T-helper 2 cell (primary cell): ENCODE measurements at regions not wholly inside any gene's neighbourhood (a gene's known extent, or its start where the extent isn't known, plus 50 kb on each side); places are given as distances from the start of the nearest gene placed in this dataset.
"Not testable (repeated sequence)": the region's sequence is repeated elsewhere in the genome, so short reads cannot be mapped to it uniquely, and the experiment has no call there.

ENCODE experiments used
- DNase-seq, 5 experiments: peaks; one replicate each; pipeline versions ENCODE4 v3.0.0 to v3.0.0-alpha.2; 2012 to 2022

- DNase-seq = peak in 3 of 5 experiments; percentile 14 to 66 (median 21)
Observed at GRCh38 chr6:6724539-6725467, 136.3 kb downstream of the LY86 start.

- no peak for DNase-seq
Observed at GRCh38 chr6:6725468-6726209, 137.1 kb downstream of the LY86 start.

GRCh38 chr6:6728169-6728941 lies 139.8 kb downstream of the LY86 start:
- DNase-seq = no peak

- no peak for DNase-seq
Observed at GRCh38 chr6:6729971-6730370, 141.5 kb downstream of the LY86 start.

GRCh38 chr6:6730831-6731230 lies 142.3 kb downstream of the LY86 start:
- DNase-seq = no peak

- DNase-seq = no peak
Observed at GRCh38 chr6:6734479-6735465, 146.3 kb downstream of the LY86 start.

- no peak for DNase-seq
Observed at GRCh38 chr6:6736791-6737654, 148.5 kb downstream of the LY86 start.

GRCh38 chr6:6737671-6738070 lies 149.2 kb downstream of the LY86 start:
- DNase-seq = no peak

- DNase-seq = no peak
Observed at GRCh38 chr6:6738108-6738507, 149.6 kb downstream of the LY86 start.

- DNase-seq = no peak
Observed at GRCh38 chr6:6738922-6739716, 150.6 kb downstream of the LY86 start.

- no peak for DNase-seq
Observed at GRCh38 chr6:6740595-6740994, 152.1 kb downstream of the LY86 start.

GRCh38 chr6:6741264-6741663 lies 152.7 kb downstream of the LY86 start:
- no peak for DNase-seq

- DNase-seq = no peak
Observed at GRCh38 chr6:6742535-6742934, 154.0 kb downstream of the LY86 start.

- DNase-seq = no peak
Observed at GRCh38 chr6:6744551-6744950, 156.0 kb downstream of the LY86 start.

GRCh38 chr6:6745637-6746332 lies 157.3 kb downstream of the LY86 start:
- not testable (repeated sequence) for DNase-seq

- no peak for DNase-seq
Observed at GRCh38 chr6:6746333-6746969, 157.9 kb downstream of the LY86 start.

- DNase-seq = no peak
Observed at GRCh38 chr6:6746970-6747338, 158.4 kb downstream of the LY86 start.

GRCh38 chr6:6747371-6747770 lies 158.9 kb downstream of the LY86 start:
- no peak for DNase-seq

- DNase-seq = no peak
Observed at GRCh38 chr6:6748001-6748400, 159.5 kb downstream of the LY86 start.
